Astrocyte of the cerebellum (primary cell): ENCODE measurements at regions not wholly inside any gene's neighbourhood (a gene's known extent, or its start where the extent isn't known, plus 50 kb on each side); places are given as distances from the start of the nearest gene placed in this dataset.

Experiments
- DNase-seq: peaks from one replicate; pipeline ENCODE4 v3.0.0-alpha.2; 2011; ENCODE audit warnings: low read depth
- H3K4me3 ChIP-seq: 2 replicates; pipeline ENCODE4 v1.5.1; 2011; ENCODE audit warnings: mild to moderate bottlenecking, low read depth, low read length, moderate library complexity
- CTCF ChIP-seq: IDR thresholded peaks from 2 replicates; pipeline ENCODE4 v1.5.1; 2012; ENCODE audit warnings: low read length, low read depth, moderate library complexity, mild to moderate bottlenecking; ENCODE audit errors: missing control alignments
- in situ Hi-C: cut with HindIII; loops from 2 replicates; pipeline ENCODE4 v1.10.0; 2017; ENCODE audit warnings: low sequenced_read_pairs

GRCh38 chr1:87647430-87648177 lies 318.9 kb downstream of the LMO4 start:
- H3K4me3 ChIP-seq: no peak overlapping the region
- no peak for DNase-seq
- no peak for TF ChIP-seq CTCF
- in situ Hi-C loops: no loop called here

GRCh38 chr1:87648323-87649119 lies 319.8 kb downstream of the LMO4 start:
- no peak for DNase-seq
- H3K4me3 ChIP-seq: no peak overlapping the region
- TF ChIP-seq CTCF: no peak
- in situ Hi-C loops: no loop called here

- in situ Hi-C loops: loop anchor here (10.0 kb wide), 1 partner anchor 66 kb away; no protein-coding TSS in a partner anchor
- no peak for TF ChIP-seq CTCF
- no peak overlapping the region for H3K4me3 ChIP-seq
- no peak for DNase-seq
Observed at GRCh38 chr1:87650306-87650705, 321.6 kb downstream of the LMO4 start.

- DNase-seq: no peak
- TF ChIP-seq CTCF: no peak
- no peak overlapping the region for H3K4me3 ChIP-seq
- in situ Hi-C loops: loop anchor here (10.0 kb wide), 1 partner anchor 67 kb away; no protein-coding TSS in a partner anchor
Observed at GRCh38 chr1:87652176-87652575, 323.5 kb downstream of the LMO4 start.

GRCh38 chr1:87665151-87665550 lies 336.5 kb downstream of the LMO4 start:
- no peak for DNase-seq
- in situ Hi-C loops: no loop called here
- no peak for TF ChIP-seq CTCF
- H3K4me3 ChIP-seq: no peak overlapping the region

- H3K4me3 ChIP-seq: no peak overlapping the region
- in situ Hi-C loops: no loop called here
- DNase-seq: no peak
- TF ChIP-seq CTCF: no peak
Observed at GRCh38 chr1:87666681-87667080, 338.0 kb downstream of the LMO4 start.
